KBM-7 (cell line): ENCODE measurements at regions not wholly inside any gene's neighbourhood (a gene's known extent, or its start where the extent isn't known, plus 50 kb on each side); places are given as distances from the start of the nearest gene placed in this dataset.
"Not testable (repeated sequence)": the region's sequence is repeated elsewhere in the genome, so short reads cannot be mapped to it uniquely, and the experiment has no call there.

ENCODE experiments used
- DNase-seq: peaks from one replicate; pipeline ENCODE4 v3.0.0-alpha.2; 2015
- in situ Hi-C: fragments of 300-500 bp; cut with MboI; formaldehyde crosslinking; loops from 2 replicates; pipeline ENCODE4 v1.14.3; 2020; ENCODE audit warnings: low sequenced_read_pairs, low pct_unique_long_range_greater_than_20kb, mixed read lengths

GRCh38 chr6:40692337-40692736 lies 105.2 kb upstream of the LRFN2 start:
- in situ Hi-C loops, result no loop called here
- no peak for DNase-seq

GRCh38 chr6:40689185-40689584 lies 102.0 kb upstream of the LRFN2 start:
- in situ Hi-C loops, result no loop called here
- DNase-seq, result no peak

GRCh38 chr6:40688214-40688761 lies 101.1 kb upstream of the LRFN2 start:
- DNase-seq, result no peak
- in situ Hi-C loops, result no loop called here

GRCh38 chr6:40685862-40686261 lies 98.7 kb upstream of the LRFN2 start:
- DNase-seq, result no peak
- in situ Hi-C loops, result no loop called here

GRCh38 chr6:40681622-40682021 lies 94.5 kb upstream of the LRFN2 start:
- DNase-seq, result no peak
- in situ Hi-C loops, result no loop called here

- no peak for DNase-seq
- in situ Hi-C loops, result no loop called here
These were observed 91.8 kb upstream of the LRFN2 start for GRCh38 chr6:40678941-40679340.

- in situ Hi-C loops, result no loop called here
These were observed 87.0 kb upstream of the LRFN2 start for GRCh38 chr6:40674170-40674569.

GRCh38 chr6:40672087-40672486 lies 84.9 kb upstream of the LRFN2 start:
- no peak for DNase-seq
- in situ Hi-C loops, result no loop called here

More at GRCh38 chr6:40674170-40674569, 87.0 kb upstream of the LRFN2 start:
- no peak for DNase-seq

- no peak for DNase-seq
These were observed 84.5 kb upstream of the LRFN2 start for GRCh38 chr6:40671694-40672050.

GRCh38 chr6:40671001-40671693 lies 84.0 kb upstream of the LRFN2 start:
- DNase-seq, result no peak
- in situ Hi-C loops, result no loop called here

More at GRCh38 chr6:40671694-40672050, 84.5 kb upstream of the LRFN2 start:
- in situ Hi-C loops, result no loop called here

- in situ Hi-C loops, result no loop called here
- DNase-seq, result no peak
These were observed 82.2 kb upstream of the LRFN2 start for GRCh38 chr6:40669343-40669742.

GRCh38 chr6:40668203-40668602 lies 81.0 kb upstream of the LRFN2 start:
- no peak for DNase-seq
- in situ Hi-C loops, result no loop called here

GRCh38 chr6:40666530-40666929 lies 79.4 kb upstream of the LRFN2 start:
- in situ Hi-C loops, result no loop called here
- DNase-seq, result no peak

GRCh38 chr6:40661726-40662125 lies 74.6 kb upstream of the LRFN2 start:
- DNase-seq, result no peak
- in situ Hi-C loops, result no loop called here

- in situ Hi-C loops, DNase-seq: not testable (repeated sequence)
These were observed 69.6 kb upstream of the LRFN2 start for GRCh38 chr6:40656772-40657171.

GRCh38 chr6:40654828-40655227 lies 67.7 kb upstream of the LRFN2 start:
- in situ Hi-C loops, result no loop called here
- DNase-seq, result no peak

GRCh38 chr6:40645043-40645442 lies 57.9 kb upstream of the LRFN2 start:
- no peak for DNase-seq
- in situ Hi-C loops, result no loop called here

- in situ Hi-C loops, result no loop called here
- DNase-seq, result no peak
These were observed 55.7 kb upstream of the LRFN2 start for GRCh38 chr6:40642837-40643236.

- in situ Hi-C loops, result no loop called here
These were observed 55.0 kb upstream of the LRFN2 start for GRCh38 chr6:40642190-40642589.

GRCh38 chr6:40640599-40641227 lies 53.5 kb upstream of the LRFN2 start:
- peak; percentile 15 for DNase-seq
- in situ Hi-C loops, result no loop called here

More at GRCh38 chr6:40642190-40642589, 55.0 kb upstream of the LRFN2 start:
- no peak for DNase-seq
